Activated CD8-positive, alpha-beta memory T cell treated with anti-CD3 and anti-CD28 coated beads, Interleukin-2, amount 50 U/mL, for 1 hour (primary cell): ENCODE measurements at regions not wholly inside any gene's neighbourhood (a gene's known extent, or its start where the extent isn't known, plus 50 kb on each side); places are given as distances from the start of the nearest gene placed in this dataset.

Experiments
- DNase-seq: peaks from one replicate; pipeline ENCODE4 v3.0.0-alpha.2; 2020; ENCODE audit errors: extremely low read depth

- DNase-seq, result no peak
Observed at GRCh38 chr2:16412321-16413030, 253.2 kb downstream of the CYRIA start.

- no peak for DNase-seq
Observed at GRCh38 chr2:16411788-16412187, 253.8 kb downstream of the CYRIA start.

- DNase-seq, result no peak
Observed at GRCh38 chr2:16409849-16410248, 255.8 kb downstream of the CYRIA start.

- DNase-seq, result no peak
Observed at GRCh38 chr2:16409006-16409390, 256.6 kb downstream of the CYRIA start.

GRCh38 chr2:16408331-16409005 lies 257.2 kb downstream of the CYRIA start:
- no peak for DNase-seq

- no peak for DNase-seq
Observed at GRCh38 chr2:16407358-16407757, 258.3 kb downstream of the CYRIA start.

- no peak for DNase-seq
Observed at GRCh38 chr2:16406496-16407289, 258.9 kb downstream of the CYRIA start.

- no peak for DNase-seq
Observed at GRCh38 chr2:16405551-16405950, 260.1 kb downstream of the CYRIA start.

- DNase-seq, result no peak
Observed at GRCh38 chr2:16404551-16405300, 260.9 kb downstream of the CYRIA start.

GRCh38 chr2:16404146-16404545 lies 261.5 kb downstream of the CYRIA start:
- no peak for DNase-seq

GRCh38 chr2:16402891-16403290 lies 262.7 kb downstream of the CYRIA start:
- DNase-seq, result no peak

- no peak for DNase-seq
Observed at GRCh38 chr2:16401761-16402300, 263.8 kb downstream of the CYRIA start.

- no peak for DNase-seq
Observed at GRCh38 chr2:16400127-16400623, 265.5 kb downstream of the CYRIA start.

GRCh38 chr2:16398486-16399043 lies 267.1 kb downstream of the CYRIA start:
- DNase-seq, result no peak

- DNase-seq, result no peak
Observed at GRCh38 chr2:16397681-16398475, 267.8 kb downstream of the CYRIA start.

- no peak for DNase-seq
Observed at GRCh38 chr2:16396986-16397385, 268.6 kb downstream of the CYRIA start.

- no peak for DNase-seq
Observed at GRCh38 chr2:16396171-16396570, 269.5 kb downstream of the CYRIA start.

GRCh38 chr2:16395601-16396000 lies 270.0 kb downstream of the CYRIA start:
- DNase-seq, result no peak

- DNase-seq, result no peak
Observed at GRCh38 chr2:16394986-16395550, 270.6 kb downstream of the CYRIA start.
